ENCODE measurements at regions not wholly inside any gene's neighbourhood (a gene's known extent, or its start where the extent isn't known, plus 50 kb on each side); places are given as distances from the start of the nearest gene placed in this dataset.

- intact Hi-C loops (cut with DNase I): no loop called here
- Histone ChIP-seq H3K9me3 (no peaks in the 10 kb centered on the region), H3K27ac (no peak overlapping the region), H3K27me3 (no peaks in the 10 kb centered on the region), H3K4me3 (no peak overlapping the region), H3K36me3 (no peaks in the 10 kb centered on the region), H3K4me1 (no peaks in the 10 kb centered on the region)
- FAIRE-seq: no peak
- no peak for TF ChIP-seq CTCF (IDR thresholded peaks at IDR 0.05)
- ATAC-seq: no peak
- 76 to 93% methylated on average over 1 of the region's 1 CpG for WGBS, 2 donors
- DNase-seq: no peak
Observed at GRCh38 chr6:12649325-12649724, 67.2 kb upstream of the PHACTR1 start.

GRCh38 chr6:12653486-12653885, 63.1 kb upstream of the PHACTR1 start:
- 63 to 65% methylated on average over 5 of the region's 5 CpGs for WGBS, 2 donors
- ATAC-seq: no peak
- no peak for DNase-seq
- H3K4me3 ChIP-seq: no peak overlapping the region
- no peak for TF ChIP-seq CTCF (IDR thresholded peaks at IDR 0.05)
- intact Hi-C loops (cut with DNase I): no loop called here
- H3K4me1 ChIP-seq: peaks cover 0 to 6% (median 0%) of the 10 kb centered on the region in 3 donors
- no peaks in the 10 kb centered on the region for H3K27me3 ChIP-seq
- FAIRE-seq: no peak
- H3K36me3 ChIP-seq: no peaks in the 10 kb centered on the region
- H3K9me3 ChIP-seq: no peaks in the 10 kb centered on the region
- H3K27ac ChIP-seq: no peak overlapping the region

- intact Hi-C loops (cut with DNase I): no loop called here
- ATAC-seq (no peak), DNase-seq (no peak), FAIRE-seq (no peak)
- WGBS, 2 donors: 64 to 68% methylated on average over 3 of the region's 3 CpGs
- no peaks in the 10 kb centered on the region for H3K27me3 ChIP-seq
- no peak for TF ChIP-seq CTCF (IDR thresholded peaks at IDR 0.05)
- H3K9me3 ChIP-seq: no peaks in the 10 kb centered on the region
- H3K4me3 ChIP-seq: no peak overlapping the region
- H3K4me1 ChIP-seq: peaks cover 0 to 6% (median 0%) of the 10 kb centered on the region in 3 donors
- H3K36me3 ChIP-seq: no peaks in the 10 kb centered on the region
- no peak overlapping the region for H3K27ac ChIP-seq
Observed at GRCh38 chr6:12654107-12654506, 62.5 kb upstream of the PHACTR1 start.

GRCh38 chr6:12654514-12654913, 62.1 kb upstream of the PHACTR1 start:
- Histone ChIP-seq H3K36me3 (no peaks in the 10 kb centered on the region), H3K4me3 (no peak overlapping the region), H3K27me3 (no peaks in the 10 kb centered on the region), H3K9me3 (no peaks in the 10 kb centered on the region), H3K27ac (no peak overlapping the region), H3K4me1 (peaks cover 0 to 6% (median 0%) of the 10 kb centered on the region in 3 donors)
- intact Hi-C loops (cut with DNase I): no loop called here
- no peak for FAIRE-seq
- no peak for TF ChIP-seq CTCF (IDR thresholded peaks at IDR 0.05)
- no peak for ATAC-seq
- 56 to 61% methylated on average over 3 of the region's 3 CpGs for WGBS, 2 donors
- no peak for DNase-seq

- peaks cover 0 to 6% (median 0%) of the 10 kb centered on the region in 3 donors for H3K4me1 ChIP-seq
- no peak for FAIRE-seq
- 80 to 84% methylated on average over 3 of the region's 3 CpGs for WGBS, 2 donors
- no peak overlapping the region for H3K4me3 ChIP-seq
- no peaks in the 10 kb centered on the region for H3K27me3 ChIP-seq
- no peaks in the 10 kb centered on the region for H3K9me3 ChIP-seq
- no peak overlapping the region for H3K27ac ChIP-seq
- ATAC-seq: no peak
- TF ChIP-seq CTCF (IDR thresholded peaks at IDR 0.05): no peak
- DNase-seq: no peak
- intact Hi-C loops (cut with DNase I): no loop called here
- H3K36me3 ChIP-seq: no peaks in the 10 kb centered on the region
Observed at GRCh38 chr6:12656906-12657305, 59.7 kb upstream of the PHACTR1 start.

Data from pancreas (tissue), 10 donors.